ENCODE measurements at regions not wholly inside any gene's neighbourhood (a gene's known extent, or its start where the extent isn't known, plus 50 kb on each side); places are given as distances from the start of the nearest gene placed in this dataset.

GRCh38 chr13:106873810-106874209 lies 305.9 kb upstream of the ARGLU1 start:
- no peak overlapping the region for H2AFZ ChIP-seq (ENCODE audit: low read length)
- no peaks in the 10 kb centered on the region for H3K36me3 ChIP-seq (ENCODE audit: insufficient read depth, low read length)
- no peak overlapping the region for H3K4me2 ChIP-seq (ENCODE audit: low read depth, low read length, poor library complexity, severe bottlenecking)
- H3K4me1 ChIP-seq (ENCODE audit: insufficient read depth, low read length, poor library complexity, severe bottlenecking): peaks cover 4% of the 10 kb centered on the region
- H3K9me3 ChIP-seq (ENCODE audit: insufficient read depth, low read depth, low read length): no peaks in the 10 kb centered on the region
- H4K20me1 ChIP-seq (ENCODE audit: insufficient read depth, low read length, poor library complexity, severe bottlenecking): no peaks in the 10 kb centered on the region
- H3K4me3 ChIP-seq (ENCODE audit: low read length, poor library complexity, severe bottlenecking): no peak overlapping the region
- H3F3A ChIP-seq (ENCODE audit: low read depth): no peaks in the 10 kb centered on the region
- no peak overlapping the region for H3K9ac ChIP-seq (ENCODE audit: low read depth, low read length, poor library complexity, severe bottlenecking)
- TF ChIP-seq EZH2phosphoT487 (IDR thresholded peaks at IDR 0.05; ENCODE audit: borderline replicate concordance) (no peak), CTCF (conservative IDR thresholded peaks at IDR 0.05; ENCODE audit: low read length) (no peak)
- H3K79me2 ChIP-seq (ENCODE audit: insufficient read depth, low read length): no peaks in the 10 kb centered on the region
- H3K9me2 ChIP-seq (replicated peaks; ENCODE audit: low read depth, low read length): no peaks in the 10 kb centered on the region
- no peaks in the 10 kb centered on the region for H3K27me3 ChIP-seq (ENCODE audit: insufficient read depth, low read length, poor library complexity, severe bottlenecking)

GRCh38 chr13:106867249-106867648 lies 299.3 kb upstream of the ARGLU1 start:
- TF ChIP-seq EZH2phosphoT487 (IDR thresholded peaks at IDR 0.05; ENCODE audit: borderline replicate concordance) (no peak), CTCF (conservative IDR thresholded peaks at IDR 0.05; ENCODE audit: low read length) (no peak)
- Histone ChIP-seq H3K27me3 (ENCODE audit: insufficient read depth, low read length, poor library complexity, severe bottlenecking) (no peaks in the 10 kb centered on the region), H2AFZ (ENCODE audit: low read length) (no peak overlapping the region)

GRCh38 chr13:106865716-106866440 lies 297.9 kb upstream of the ARGLU1 start:
- TF ChIP-seq EZH2phosphoT487 (IDR thresholded peaks at IDR 0.05; ENCODE audit: borderline replicate concordance) (no peak), CTCF (conservative IDR thresholded peaks at IDR 0.05; ENCODE audit: low read length) (no peak)
- peaks cover 8% of the 10 kb centered on the region for H3K4me1 ChIP-seq (ENCODE audit: insufficient read depth, low read length, poor library complexity, severe bottlenecking)
- no peaks in the 10 kb centered on the region for H3K9me2 ChIP-seq (replicated peaks; ENCODE audit: low read depth, low read length)
- H3K4me3 ChIP-seq (ENCODE audit: low read length, poor library complexity, severe bottlenecking): no peak overlapping the region
- H3K79me2 ChIP-seq (ENCODE audit: insufficient read depth, low read length): no peaks in the 10 kb centered on the region
- no peaks in the 10 kb centered on the region for H3K27me3 ChIP-seq (ENCODE audit: insufficient read depth, low read length, poor library complexity, severe bottlenecking)
- no peak overlapping the region for H3K9ac ChIP-seq (ENCODE audit: low read depth, low read length, poor library complexity, severe bottlenecking)
- H3K4me2 ChIP-seq (ENCODE audit: low read depth, low read length, poor library complexity, severe bottlenecking): peak overlapping the region; percentile 20
- H4K20me1 ChIP-seq (ENCODE audit: insufficient read depth, low read length, poor library complexity, severe bottlenecking): no peaks in the 10 kb centered on the region
- no peaks in the 10 kb centered on the region for H3K9me3 ChIP-seq (ENCODE audit: insufficient read depth, low read depth, low read length)
- H3K36me3 ChIP-seq (ENCODE audit: insufficient read depth, low read length): no peaks in the 10 kb centered on the region
- no peak overlapping the region for H2AFZ ChIP-seq (ENCODE audit: low read length)
- no peaks in the 10 kb centered on the region for H3F3A ChIP-seq (ENCODE audit: low read depth)

More at GRCh38 chr13:106867249-106867648, 299.3 kb upstream of the ARGLU1 start:
- Histone ChIP-seq H3K9ac (ENCODE audit: low read depth, low read length, poor library complexity, severe bottlenecking) (no peak overlapping the region), H3K9me3 (ENCODE audit: insufficient read depth, low read depth, low read length) (no peaks in the 10 kb centered on the region), H3K36me3 (ENCODE audit: insufficient read depth, low read length) (no peaks in the 10 kb centered on the region), H3K4me1 (ENCODE audit: insufficient read depth, low read length, poor library complexity, severe bottlenecking) (peaks cover 8% of the 10 kb centered on the region), H3K9me2 (replicated peaks; ENCODE audit: low read depth, low read length) (no peaks in the 10 kb centered on the region), H3F3A (ENCODE audit: low read depth) (no peaks in the 10 kb centered on the region), H3K4me3 (ENCODE audit: low read length, poor library complexity, severe bottlenecking) (no peak overlapping the region), H3K79me2 (ENCODE audit: insufficient read depth, low read length) (no peaks in the 10 kb centered on the region), H3K4me2 (ENCODE audit: low read depth, low read length, poor library complexity, severe bottlenecking) (no peak overlapping the region), H4K20me1 (ENCODE audit: insufficient read depth, low read length, poor library complexity, severe bottlenecking) (no peaks in the 10 kb centered on the region)
